PFSK-1 (cell line): ENCODE measurements at regions not wholly inside any gene's neighbourhood (a gene's known extent, or its start where the extent isn't known, plus 50 kb on each side); places are given as distances from the start of the nearest gene placed in this dataset.

ENCODE experiments used
- FOXP2 ChIP-seq: optimal IDR thresholded peaks from 2 replicates; pipeline ENCODE3; 2011; ENCODE audit warnings: borderline replicate concordance, control low read depth, inconsistent platforms; ENCODE audit not compliant: insufficient read depth; ENCODE audit errors: extremely low read length, extremely low read depth
- POLR2AphosphoS5 ChIP-seq: IDR thresholded peaks from 2 replicates; pipeline ENCODE4 v1.6.1; 2012; ENCODE audit warnings: low read depth, mild to moderate bottlenecking, control low read depth, low read length, moderate library complexity
- REST ChIP-seq, 2 experiments: IDR thresholded peaks; 2 replicates each; pipeline versions ENCODE4 v1.6.1 to v1.8.0; 2011 to 2012; ENCODE audit warnings: low read depth in 2 of 2, low read length in 2 of 2, control low read depth in 1 of 2, inconsistent platforms in 1 of 2, mild to moderate bottlenecking in 1 of 2, moderate library complexity in 1 of 2; ENCODE audit not compliant: insufficient read depth in 1 of 2
- TAF1 ChIP-seq: IDR thresholded peaks from 2 replicates; pipeline ENCODE4 v1.6.1; 2012; ENCODE audit warnings: low read length, control low read depth, borderline replicate concordance; ENCODE audit not compliant: insufficient read depth

- TF ChIP-seq REST (IDR thresholded peaks at IDR 0.05; ENCODE audit: insufficient read depth in 1 of 2, low read depth in 2 of 2, low read length in 2 of 2): no peak
- no peak for TF ChIP-seq POLR2AphosphoS5
- TF ChIP-seq TAF1: no peak
- TF ChIP-seq FOXP2: no peak
Measured at GRCh38 chr7:120123528-120123927, 149.4 kb upstream of the KCND2 start.
